ENCODE measurements at regions not wholly inside any gene's neighbourhood (a gene's known extent, or its start where the extent isn't known, plus 50 kb on each side); places are given as distances from the start of the nearest gene placed in this dataset.

- Histone ChIP-seq H3K4me2 (ENCODE audit: low read depth, low read length, poor library complexity, severe bottlenecking) (no peak overlapping the region), H3K4me3 (ENCODE audit: insufficient read depth, low read length, poor library complexity, severe bottlenecking) (no peak overlapping the region), H3F3A (ENCODE audit: insufficient read depth) (no peaks in the 10 kb centered on the region), H4K20me1 (ENCODE audit: low read depth, low read length) (no peaks in the 10 kb centered on the region), H3K36me3 (ENCODE audit: low read length) (no peaks in the 10 kb centered on the region), H3K27ac (ENCODE audit: low read depth, low read length) (no peak overlapping the region), H3K9me3 (ENCODE audit: insufficient read depth, low read length) (no peaks in the 10 kb centered on the region), H3K79me2 (ENCODE audit: insufficient read depth, low read length) (no peaks in the 10 kb centered on the region), H3K9ac (ENCODE audit: low read length) (no peak overlapping the region), H2AFZ (ENCODE audit: low read depth, low read length, severe bottlenecking) (no peak overlapping the region), H3K9me2 (replicated peaks; ENCODE audit: insufficient read depth, low read length) (no peaks in the 10 kb centered on the region), H3K27me3 (ENCODE audit: low read length) (no peaks in the 10 kb centered on the region)
- no peak for TF ChIP-seq EZH2phosphoT487 (conservative IDR thresholded peaks at IDR 0.05; ENCODE audit: low read length)
- TF ChIP-seq CTCF (IDR thresholded peaks at IDR 0.05; ENCODE audit: insufficient read depth, low read length, poor library complexity, severe bottlenecking): no peak
Measured at GRCh38 chr17:77723071-77723908, 235.2 kb upstream of the TNRC6C start.

- H3K9me3 ChIP-seq (ENCODE audit: insufficient read depth, low read length): no peaks in the 10 kb centered on the region
- no peak overlapping the region for H2AFZ ChIP-seq (ENCODE audit: low read depth, low read length, severe bottlenecking)
- no peaks in the 10 kb centered on the region for H3K27me3 ChIP-seq (ENCODE audit: low read length)
- no peak overlapping the region for H3K9ac ChIP-seq (ENCODE audit: low read length)
- H4K20me1 ChIP-seq (ENCODE audit: low read depth, low read length): no peaks in the 10 kb centered on the region
- H3K9me2 ChIP-seq (replicated peaks; ENCODE audit: insufficient read depth, low read length): no peaks in the 10 kb centered on the region
- no peaks in the 10 kb centered on the region for H3K79me2 ChIP-seq (ENCODE audit: insufficient read depth, low read length)
- H3K4me3 ChIP-seq (ENCODE audit: insufficient read depth, low read length, poor library complexity, severe bottlenecking): no peak overlapping the region
- TF ChIP-seq CTCF (IDR thresholded peaks at IDR 0.05; ENCODE audit: insufficient read depth, low read length, poor library complexity, severe bottlenecking): no peak
- TF ChIP-seq EZH2phosphoT487 (conservative IDR thresholded peaks at IDR 0.05; ENCODE audit: low read length): no peak
- no peaks in the 10 kb centered on the region for H3F3A ChIP-seq (ENCODE audit: insufficient read depth)
- H3K36me3 ChIP-seq (ENCODE audit: low read length): no peaks in the 10 kb centered on the region
- H3K27ac ChIP-seq (ENCODE audit: low read depth, low read length): no peak overlapping the region
- no peak overlapping the region for H3K4me2 ChIP-seq (ENCODE audit: low read depth, low read length, poor library complexity, severe bottlenecking)
Measured at GRCh38 chr17:77723909-77724875, 234.3 kb upstream of the TNRC6C start.

- Histone ChIP-seq H3K4me2 (ENCODE audit: low read depth, low read length, poor library complexity, severe bottlenecking) (no peak overlapping the region), H3K9me2 (replicated peaks; ENCODE audit: insufficient read depth, low read length) (no peaks in the 10 kb centered on the region), H4K20me1 (ENCODE audit: low read depth, low read length) (no peaks in the 10 kb centered on the region), H3K27me3 (ENCODE audit: low read length) (no peaks in the 10 kb centered on the region), H3K36me3 (ENCODE audit: low read length) (no peaks in the 10 kb centered on the region), H2AFZ (ENCODE audit: low read depth, low read length, severe bottlenecking) (no peak overlapping the region), H3K9me3 (ENCODE audit: insufficient read depth, low read length) (no peaks in the 10 kb centered on the region), H3F3A (ENCODE audit: insufficient read depth) (no peaks in the 10 kb centered on the region), H3K9ac (ENCODE audit: low read length) (no peak overlapping the region), H3K27ac (ENCODE audit: low read depth, low read length) (no peak overlapping the region), H3K79me2 (ENCODE audit: insufficient read depth, low read length) (no peaks in the 10 kb centered on the region), H3K4me3 (ENCODE audit: insufficient read depth, low read length, poor library complexity, severe bottlenecking) (no peak overlapping the region)
- TF ChIP-seq CTCF (IDR thresholded peaks at IDR 0.05; ENCODE audit: insufficient read depth, low read length, poor library complexity, severe bottlenecking): no peak
- no peak for TF ChIP-seq EZH2phosphoT487 (conservative IDR thresholded peaks at IDR 0.05; ENCODE audit: low read length)
Measured at GRCh38 chr17:77724876-77725615, 233.5 kb upstream of the TNRC6C start.
